ENCODE measurements at regions not wholly inside any gene's neighbourhood (a gene's known extent, or its start where the extent isn't known, plus 50 kb on each side); places are given as distances from the start of the nearest gene placed in this dataset.

GRCh38 chr14:101481557-101481956 lies 79.7 kb upstream of the DIO3 start:
- TF ChIP-seq CTCF (conservative IDR thresholded peaks at IDR 0.05; ENCODE audit: low read depth, low read length) = no peak
- TF ChIP-seq EZH2 (IDR thresholded peaks at IDR 0.05; ENCODE audit: borderline replicate concordance, low read depth, low read length, poor library complexity, severe bottlenecking) = no peak

Measured in A673 (cell line).